Fibroblast of pulmonary artery (primary cell): ENCODE measurements at regions not wholly inside any gene's neighbourhood (a gene's known extent, or its start where the extent isn't known, plus 50 kb on each side); places are given as distances from the start of the nearest gene placed in this dataset.
"Not testable (repeated sequence)": the region's sequence is repeated elsewhere in the genome, so short reads cannot be mapped to it uniquely, and the experiment has no call there.

Experiments used
- DNase-seq: peaks from one replicate; pipeline ENCODE4 v3.0.0-alpha.2; 2010; ENCODE audit warnings: low read depth
- H3K4me3 ChIP-seq: replicated peaks from 2 replicates; pipeline ENCODE4 v1.5.1; 2011; ENCODE audit warnings: low read depth, mild to moderate bottlenecking, control low read depth, low read length, moderate library complexity
- CTCF ChIP-seq: IDR thresholded peaks from 2 replicates; pipeline ENCODE4 v1.5.1; 2011; ENCODE audit warnings: mild to moderate bottlenecking, control low read depth, low read length, inconsistent platforms; ENCODE audit errors: missing control alignments

GRCh38 chr1:228666686-228667623 lies 68.3 kb upstream of the RHOU start:
- TF ChIP-seq CTCF = no peak
- DNase-seq = no peak

GRCh38 chr1:228668553-228669241 lies 66.6 kb upstream of the RHOU start:
- no peak overlapping the region for H3K4me3 ChIP-seq
- DNase-seq = no peak
- no peak for TF ChIP-seq CTCF

More at GRCh38 chr1:228666686-228667623, 68.3 kb upstream of the RHOU start:
- H3K4me3 ChIP-seq = no peak overlapping the region

GRCh38 chr1:228669242-228669585 lies 66.1 kb upstream of the RHOU start:
- peak; percentile 53 for DNase-seq
- no peak overlapping the region for H3K4me3 ChIP-seq
- TF ChIP-seq CTCF = no peak

GRCh38 chr1:228681076-228681565 lies 54.2 kb upstream of the RHOU start:
- DNase-seq, H3K4me3 ChIP-seq: not testable (repeated sequence)

GRCh38 chr1:228683428-228683827 lies 51.9 kb upstream of the RHOU start:
- no peak for DNase-seq
- H3K4me3 ChIP-seq = no peak overlapping the region
- TF ChIP-seq CTCF = no peak

- H3K4me3 ChIP-seq = no peak overlapping the region
- DNase-seq = peak; percentile 42
- no peak for TF ChIP-seq CTCF
These were observed 50.7 kb upstream of the RHOU start for GRCh38 chr1:228684607-228685006.

- DNase-seq = no peak
- TF ChIP-seq CTCF = no peak
- H3K4me3 ChIP-seq = no peak overlapping the region
These were observed 50.1 kb upstream of the RHOU start for GRCh38 chr1:228685081-228685660.
